B cell (primary cell): ENCODE measurements at regions not wholly inside any gene's neighbourhood (a gene's known extent, or its start where the extent isn't known, plus 50 kb on each side); places are given as distances from the start of the nearest gene placed in this dataset.

Source experiments
- ATAC-seq: fragments of 200-7000 bp; cut with Tn5 transposase; one replicate; pipeline ENCODE4 v1.10.0; 2021; ENCODE audit warnings: low read depth, mild to moderate bottlenecking, moderate number of reproducible peaks, moderate library complexity
- CTCF ChIA-PET: fragments of 350-600 bp; sonication (Branson Sonifier 250); formaldehyde crosslinking; loops from one replicate; lab custom pipeline; 2021; ENCODE audit warnings: antibody characterized with exemption, inconsistent platforms; lab: Charles Lee
- POLR2A ChIA-PET: fragments of 350-600 bp; sonication (Branson Sonifier 250); formaldehyde crosslinking; loops from one replicate; lab custom pipeline; 2021; ENCODE audit warnings: antibody characterized with exemption; lab: Charles Lee
- DNase-seq: peaks from one replicate; pipeline ENCODE4 v3.0.0; 2013
- H2AFZ ChIP-seq: 2 replicates; pipeline ENCODE4 v1.6.1; 2012; ENCODE audit warnings: mild to moderate bottlenecking, low read depth, low read length; ENCODE audit not compliant: insufficient read depth, poor library complexity, severe bottlenecking
- H3K27ac ChIP-seq, 2 donors: 1 replicate in 1 of 2; 2 replicates in 1 of 2; pipeline ENCODE4 v1.5.1; 2012 to 2013; ENCODE audit warnings: low read length in 2 of 2, mild to moderate bottlenecking in 2 of 2, moderate library complexity in 1 of 2
- H3K27me3 ChIP-seq, 4 experiments: fragments of 200-600 bp in 1 of 4; sonication (generic) in 1 of 4; replicated peaks in 1 of 4; 1 replicate in 2 of 4; 2 replicates in 2 of 4; pipeline versions ENCODE4 v1.6.1 to v1.7.0; 2013 to 2016; ENCODE audit warnings: low read length in 3 of 4, mild to moderate bottlenecking in 2 of 4, mixed read lengths in 1 of 4, moderate library complexity in 1 of 4; ENCODE audit not compliant: insufficient read depth in 4 of 4, control insufficient read depth in 3 of 4; ENCODE audit errors: control extremely low read depth in 1 of 4
- H3K36me3 ChIP-seq, 2 experiments: replicated peaks in 1 of 2; 1 replicate in 1 of 2; 2 replicates in 1 of 2; pipeline versions ENCODE4 v1.6.1 to v1.7.1; 2013; ENCODE audit warnings: low read length in 1 of 2; ENCODE audit not compliant: insufficient read depth in 2 of 2, control insufficient read depth in 1 of 2; ENCODE audit errors: control extremely low read depth in 1 of 2, extremely low read depth in 1 of 2
- H3K4me1 ChIP-seq, 2 donors: fragments of 200-600 bp in 1 of 2; sonication (generic) in 1 of 2; 1 replicate in 1 of 2; 2 replicates in 1 of 2; pipeline versions ENCODE4 v1.5.1 to v1.6.1; 2013 to 2017; ENCODE audit warnings: low read length in 2 of 2; ENCODE audit not compliant: control insufficient read depth in 2 of 2, insufficient read depth in 2 of 2
- H3K4me2 ChIP-seq: replicated peaks from 2 replicates; pipeline ENCODE3; 2012; ENCODE audit warnings: mild to moderate bottlenecking, low read depth, low read length; ENCODE audit not compliant: poor library complexity, severe bottlenecking
- H3K4me3 ChIP-seq, 5 experiments: fragments of 200-600 bp in 1 of 5; sonication (generic) in 1 of 5; 1 replicate in 3 of 5; 2 replicates in 2 of 5; pipeline versions ENCODE4 v1.5.1 to v1.7.0; 2011 to 2016; ENCODE audit warnings: low read length in 4 of 5, mild to moderate bottlenecking in 4 of 5, low read depth in 2 of 5, control low read depth in 1 of 5, moderate library complexity in 1 of 5; ENCODE audit not compliant: insufficient read depth in 1 of 5; ENCODE audit errors: control extremely low read depth in 1 of 5, extremely low read depth in 1 of 5
- H3K79me2 ChIP-seq: fragments of 200-600 bp; sonication (generic); one replicate; pipeline ENCODE4 v1.6.0; 2016; ENCODE audit warnings: low read length; ENCODE audit not compliant: control insufficient read depth, insufficient read depth
- H3K9ac ChIP-seq: fragments of 200-600 bp; sonication (generic); 2 replicates; pipeline ENCODE4 v1.6.1; 2017; ENCODE audit warnings: mild to moderate bottlenecking, low read length, moderate library complexity
- H3K9me3 ChIP-seq, 3 donors: one replicate each; pipeline versions ENCODE4 v1.6.1 to v1.7.1; 2013; ENCODE audit warnings: low read length in 2 of 3; ENCODE audit not compliant: control insufficient read depth in 2 of 3, insufficient read depth in 1 of 3; ENCODE audit errors: control extremely low read depth in 1 of 3
- H4K20me1 ChIP-seq: 2 replicates; pipeline ENCODE4 v1.6.0; 2012; ENCODE audit warnings: mild to moderate bottlenecking, low read length; ENCODE audit not compliant: insufficient read depth, control insufficient read depth, poor library complexity, severe bottlenecking
- H3K27ac Mint-ChIP-seq: one replicate; pipeline ENCODE4 v1.8.0; 2021; ENCODE audit warnings: mixed read lengths
- H3K27me3 Mint-ChIP-seq: one replicate; pipeline ENCODE4 v1.8.0; 2021; ENCODE audit warnings: mixed read lengths
- H3K4me1 Mint-ChIP-seq: one replicate; pipeline ENCODE4 v1.8.0; 2021; ENCODE audit warnings: mixed read lengths
- H3K4me3 Mint-ChIP-seq: one replicate; pipeline ENCODE4 v1.8.0; 2021; ENCODE audit warnings: mixed read lengths
- H3K9me3 Mint-ChIP-seq: one replicate; pipeline ENCODE4 v1.8.0; 2022; ENCODE audit warnings: mixed read lengths; ENCODE audit not compliant: insufficient read depth
- CTCF ChIP-seq: fragments of 200-600 bp; IDR thresholded peaks from one replicate; pipeline ENCODE4 v1.8.0; 2022; ENCODE audit warnings: antibody characterized with exemption, mild to moderate bottlenecking
- EZH2 ChIP-seq: IDR thresholded peaks from 2 replicates; pipeline ENCODE4 v1.6.1; 2012; ENCODE audit warnings: borderline replicate concordance, low read depth, mild to moderate bottlenecking, moderate library complexity, low read length; ENCODE audit not compliant: insufficient read depth, poor library complexity, severe bottlenecking
- WGBS: methylation state at CpG from one replicate; pipeline ENCODE4 v1.1.5; 2013; ENCODE audit warnings: missing lambda C conversion rate; ENCODE audit not compliant: insufficient coverage; 5-methylcytosine and 5-hydroxymethylcytosine counted together
- intact Hi-C: fragments of 100-400 bp; cut with micrococcal nuclease; formaldehyde crosslinking; loops from one replicate; pipeline ENCODE4 v1.10.0; 2022

GRCh38 chr21:18467715-18468114 is 64.1 kb upstream of the TMPRSS15 start:
- H3K36me3 ChIP-seq = no peaks in the 10 kb centered on the region
- no peaks in the 10 kb centered on the region for H4K20me1 ChIP-seq
- H3K9me3 ChIP-seq = peaks cover 2 to 4% (median 2%) of the 10 kb centered on the region in 3 donors
- peak overlapping the region in 2 of 5 experiments; percentile 4 to 63 for H3K4me3 ChIP-seq
- H3K27me3 ChIP-seq = no peaks in the 10 kb centered on the region
- Mint-ChIP-seq H3K9me3 (peaks cover 7% of the 10 kb centered on the region), H3K4me1 (peaks cover 22% of the 10 kb centered on the region), H3K27ac (peak overlapping the region; percentile 5), H3K4me3 (peak overlapping the region; percentile 6), H3K27me3 (no peaks in the 10 kb centered on the region)
- TF ChIP-seq CTCF = no peak
- no peak for TF ChIP-seq EZH2
- H3K4me1 ChIP-seq = peaks cover 7 to 13% of the 10 kb centered on the region in 2 donors
- H3K9ac ChIP-seq = peak overlapping the region; percentile 55
- ATAC-seq = no peak
- 20% methylated on average over 1 of the region's 2 CpGs for WGBS
- no peaks in the 10 kb centered on the region for H3K79me2 ChIP-seq
- peak overlapping the region; percentile 62 for H2AFZ ChIP-seq
- H3K4me2 ChIP-seq = peak overlapping the region; percentile 69
- ChIA-PET CTCF (no interaction called here), POLR2A (no interaction called here)
- intact Hi-C loops = no loop called here
- peak; percentile 8 for DNase-seq
- H3K27ac ChIP-seq = peak overlapping the region; percentile 11 to 72

GRCh38 chr21:18468790-18469189 is 65.2 kb upstream of the TMPRSS15 start:
- Histone ChIP-seq H3K4me2 (peak overlapping the region; percentile 69), H3K4me3 (peak overlapping the region in 3 of 5 experiments; percentile 23 to 63 (median 28)), H4K20me1 (no peaks in the 10 kb centered on the region), H3K27ac (peak overlapping the region in 1 of 2 donors; percentile 72), H3K9ac (peak overlapping the region; percentile 55), H2AFZ (peak overlapping the region; percentile 51), H3K27me3 (no peaks in the 10 kb centered on the region), H3K79me2 (no peaks in the 10 kb centered on the region), H3K9me3 (peaks cover 2 to 3% (median 2%) of the 10 kb centered on the region in 3 donors), H3K4me1 (peaks cover 7 to 13% of the 10 kb centered on the region in 2 donors), H3K36me3 (no peaks in the 10 kb centered on the region)
- no peaks in the 10 kb centered on the region for H3K27me3 Mint-ChIP-seq
- WGBS = no CpG with 5 or more reads among the region's 6 CpGs
- intact Hi-C loops = no loop called here
- ChIA-PET CTCF (no interaction called here), POLR2A (no interaction called here)
- H3K4me3 Mint-ChIP-seq = peak overlapping the region; percentile 84
- TF ChIP-seq CTCF (no peak), EZH2 (no peak)
- peaks cover 7% of the 10 kb centered on the region for H3K9me3 Mint-ChIP-seq
- peak; percentile 12 for DNase-seq
- peaks cover 19% of the 10 kb centered on the region for H3K4me1 Mint-ChIP-seq
- ATAC-seq = no peak
- peak overlapping the region; percentile 89 for H3K27ac Mint-ChIP-seq
